ENCODE measurements at regions not wholly inside any gene's neighbourhood (a gene's known extent, or its start where the extent isn't known, plus 50 kb on each side); places are given as distances from the start of the nearest gene placed in this dataset.
"Not testable (repeated sequence)": the region's sequence is repeated elsewhere in the genome, so short reads cannot be mapped to it uniquely, and the experiment has no call there.

DNA sequence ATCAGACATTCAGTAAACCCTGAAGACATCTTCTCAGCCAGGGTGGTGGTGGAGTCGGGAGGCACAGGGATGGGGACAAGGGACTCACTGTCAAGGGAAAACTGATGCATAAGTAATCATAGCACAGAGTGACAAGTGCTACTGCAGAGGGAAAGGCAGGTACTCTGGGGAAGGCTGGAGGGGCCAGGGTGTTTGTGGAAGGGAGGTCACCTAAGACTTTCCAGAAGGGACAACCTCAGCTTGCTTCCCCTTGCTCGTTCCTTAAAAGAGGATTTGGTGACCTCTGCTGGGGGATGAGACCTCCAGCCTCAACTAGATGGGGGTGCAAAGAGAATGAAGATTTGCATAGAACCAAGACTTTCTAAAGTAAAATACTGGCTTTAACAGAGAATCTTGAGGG lies 99.5 kb downstream of the SLC4A3 start:
- no peak for DNase-seq (ENCODE audit: low read depth in 2 of 2)

GRCh38 chr2:219727771-219728429 lies 100.5 kb downstream of the SLC4A3 start:
- no peak for DNase-seq (ENCODE audit: low read depth in 2 of 2)

GRCh38 chr2:219728991-219729487 lies 101.6 kb downstream of the SLC4A3 start:
- no peak for DNase-seq (ENCODE audit: low read depth in 2 of 2)

DNA sequence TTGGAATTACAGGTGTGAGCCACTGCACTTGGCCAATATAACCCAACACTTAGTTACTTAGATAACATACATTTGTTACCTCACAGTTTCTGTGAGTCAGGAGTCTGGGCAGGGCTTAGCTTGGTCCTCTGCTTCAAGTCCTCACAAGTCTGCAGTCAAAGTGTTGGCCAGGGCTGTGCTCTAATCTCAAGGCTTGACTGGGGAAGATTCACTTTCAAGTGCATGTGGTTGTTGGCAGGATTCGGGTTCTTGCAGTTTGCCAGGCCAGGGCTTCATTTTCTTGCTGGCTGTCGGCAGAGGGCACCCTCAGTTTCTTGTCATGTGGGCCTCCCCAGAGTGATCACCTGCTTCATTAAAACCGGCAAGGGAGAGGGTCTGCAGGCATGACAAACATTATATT lies 103.7 kb downstream of the SLC4A3 start:
- no peak for DNase-seq (ENCODE audit: low read depth in 2 of 2)

DNA sequence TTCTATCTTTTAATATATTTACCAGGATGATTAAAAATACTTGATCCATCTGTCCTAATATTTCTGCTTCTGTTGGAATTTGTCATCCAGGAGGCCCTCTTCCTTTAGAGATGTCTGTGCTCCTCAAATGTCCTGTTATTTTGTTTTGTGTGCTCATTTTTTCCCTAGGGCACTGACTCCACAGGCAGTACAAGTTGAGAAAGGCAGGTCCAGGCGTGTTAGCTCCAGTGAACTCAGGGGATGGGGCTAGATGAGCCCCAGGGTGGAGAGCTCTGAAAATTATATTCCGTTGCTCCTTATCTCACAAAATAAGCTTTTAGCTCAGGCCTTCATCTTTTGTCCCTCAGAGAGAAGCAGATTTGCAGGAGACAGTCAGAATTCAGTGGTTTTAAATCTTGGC lies 105.7 kb downstream of the SLC4A3 start:
- DNase-seq (ENCODE audit: low read depth in 2 of 2), result no peak

DNA sequence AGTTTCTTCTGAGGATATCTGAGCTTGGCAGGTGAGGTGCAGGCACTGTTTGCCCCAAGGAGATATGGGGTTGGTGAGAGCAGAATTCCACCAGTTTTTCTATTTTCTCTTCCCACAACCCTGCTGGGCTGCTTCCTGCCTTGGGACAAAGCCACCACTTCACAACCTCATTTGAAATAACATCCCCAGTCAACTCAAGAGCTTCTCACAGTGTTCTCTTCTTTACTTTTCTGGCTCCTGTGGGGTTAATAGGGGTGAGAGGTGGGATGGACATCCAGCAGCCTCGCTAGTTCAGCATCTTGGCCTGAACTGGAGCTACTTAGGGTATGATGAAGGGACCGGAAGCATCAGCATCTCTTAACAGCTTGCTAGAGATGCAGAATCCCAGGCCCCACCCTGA lies 106.3 kb downstream of the SLC4A3 start:
- no peak for DNase-seq (ENCODE audit: low read depth in 2 of 2)

- no peak for DNase-seq (ENCODE audit: low read depth in 2 of 2)
Observed at GRCh38 chr2:219736209-219736608, 108.8 kb downstream of the SLC4A3 start.

DNA sequence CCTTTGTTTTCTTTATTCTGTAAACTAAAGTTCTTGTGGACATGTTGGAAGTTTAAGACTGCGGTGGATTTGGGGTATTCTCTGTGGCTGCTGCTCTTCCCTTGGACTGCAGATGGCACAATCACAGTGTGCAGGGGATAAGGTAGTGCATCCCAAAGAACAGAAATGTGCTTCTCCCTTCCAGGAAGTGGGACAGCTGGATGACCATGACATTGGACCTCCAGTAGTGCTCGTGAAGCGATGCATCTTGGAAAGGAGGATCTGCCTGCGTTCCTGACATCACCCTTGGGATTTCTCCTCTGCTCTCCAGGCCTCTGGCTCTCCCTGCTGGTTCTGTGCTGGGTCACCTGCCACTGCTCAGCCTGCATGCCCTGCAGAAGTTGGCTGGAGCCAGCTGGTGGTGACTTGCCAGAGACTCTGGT lies 109.9 kb downstream of the SLC4A3 start:
- no peak for DNase-seq (ENCODE audit: low read depth in 2 of 2)

DNA sequence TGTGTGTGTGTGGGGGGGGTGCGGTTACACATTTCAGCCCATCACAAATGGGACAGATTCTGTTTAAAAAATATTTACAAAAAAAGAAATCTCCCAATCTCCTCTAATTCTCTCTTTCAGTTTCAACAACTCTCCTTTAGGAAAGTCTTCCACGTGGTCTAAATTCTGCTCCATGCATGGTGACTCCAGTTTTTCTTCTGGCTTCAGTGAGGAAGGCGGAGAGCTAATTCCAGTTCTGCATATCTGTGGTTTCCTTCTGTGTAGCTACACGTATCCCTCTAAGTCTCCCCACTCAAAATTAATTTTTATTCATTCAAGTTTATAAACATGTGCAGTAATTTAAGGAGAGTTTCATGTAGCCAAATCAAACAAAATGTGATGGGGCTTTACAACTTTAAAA lies 111.6 kb downstream of the SLC4A3 start:
- DNase-seq (ENCODE audit: low read depth in 2 of 2), result no peak

DNA sequence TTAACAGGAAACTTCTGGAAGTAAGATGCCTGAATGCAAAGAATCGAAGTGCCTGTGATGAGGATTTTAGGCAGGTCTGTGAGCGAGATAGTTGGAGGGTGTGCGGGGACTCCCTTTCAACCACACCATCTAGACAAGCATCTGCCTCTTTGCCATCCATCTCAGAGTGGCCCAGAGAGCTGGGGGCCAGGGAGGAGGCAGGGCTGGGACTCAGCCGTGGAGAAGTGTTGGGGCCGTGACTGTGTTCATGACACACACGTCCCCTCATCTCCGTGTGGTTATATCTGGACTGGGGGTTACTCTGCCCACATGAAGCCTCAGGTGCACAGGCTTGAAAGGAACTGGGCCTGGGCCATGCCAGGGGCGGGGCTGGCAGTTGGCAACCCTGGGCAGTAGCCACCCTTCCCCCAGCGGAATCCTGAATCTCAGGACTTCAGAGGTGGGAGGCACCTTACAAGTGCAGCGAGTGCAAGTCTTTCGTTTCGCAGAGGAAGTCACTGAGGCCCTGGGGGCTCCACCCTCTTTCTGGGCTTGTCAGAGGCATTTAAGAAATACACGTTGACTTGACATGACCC lies 112.5 kb downstream of the SLC4A3 start:
- DNase-seq (ENCODE audit: low read depth in 2 of 2), result no peak

GRCh38 chr2:219743548-219743947 lies 116.1 kb downstream of the SLC4A3 start:
- DNase-seq (ENCODE audit: low read depth in 2 of 2), result no peak

- no peak for DNase-seq (ENCODE audit: low read depth in 2 of 2)
Observed at GRCh38 chr2:219744066-219744465, 116.6 kb downstream of the SLC4A3 start.

DNA sequence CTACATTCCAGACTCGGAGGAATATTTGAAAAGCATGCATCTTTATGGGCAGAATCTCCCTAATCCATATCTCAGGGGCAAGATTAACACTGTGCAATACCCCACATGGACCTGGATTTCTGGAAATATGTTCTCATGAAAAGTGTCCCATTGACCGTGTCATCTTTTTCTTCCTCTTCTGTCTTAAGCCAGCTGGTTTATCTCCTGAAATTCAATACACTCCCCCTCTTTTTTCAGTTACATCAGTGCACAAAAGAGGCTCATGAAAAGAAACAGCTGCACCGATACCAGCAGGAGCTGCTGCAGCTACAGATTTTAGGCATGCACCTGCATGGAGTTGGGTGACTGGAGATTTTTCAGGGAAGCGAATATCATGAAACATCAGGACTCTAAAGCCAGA lies 117.2 kb downstream of the SLC4A3 start:
- no peak for DNase-seq (ENCODE audit: low read depth in 2 of 2)

- no peak for DNase-seq (ENCODE audit: low read depth in 2 of 2)
Observed at GRCh38 chr2:219747637-219748036, 120.2 kb downstream of the SLC4A3 start.

DNA sequence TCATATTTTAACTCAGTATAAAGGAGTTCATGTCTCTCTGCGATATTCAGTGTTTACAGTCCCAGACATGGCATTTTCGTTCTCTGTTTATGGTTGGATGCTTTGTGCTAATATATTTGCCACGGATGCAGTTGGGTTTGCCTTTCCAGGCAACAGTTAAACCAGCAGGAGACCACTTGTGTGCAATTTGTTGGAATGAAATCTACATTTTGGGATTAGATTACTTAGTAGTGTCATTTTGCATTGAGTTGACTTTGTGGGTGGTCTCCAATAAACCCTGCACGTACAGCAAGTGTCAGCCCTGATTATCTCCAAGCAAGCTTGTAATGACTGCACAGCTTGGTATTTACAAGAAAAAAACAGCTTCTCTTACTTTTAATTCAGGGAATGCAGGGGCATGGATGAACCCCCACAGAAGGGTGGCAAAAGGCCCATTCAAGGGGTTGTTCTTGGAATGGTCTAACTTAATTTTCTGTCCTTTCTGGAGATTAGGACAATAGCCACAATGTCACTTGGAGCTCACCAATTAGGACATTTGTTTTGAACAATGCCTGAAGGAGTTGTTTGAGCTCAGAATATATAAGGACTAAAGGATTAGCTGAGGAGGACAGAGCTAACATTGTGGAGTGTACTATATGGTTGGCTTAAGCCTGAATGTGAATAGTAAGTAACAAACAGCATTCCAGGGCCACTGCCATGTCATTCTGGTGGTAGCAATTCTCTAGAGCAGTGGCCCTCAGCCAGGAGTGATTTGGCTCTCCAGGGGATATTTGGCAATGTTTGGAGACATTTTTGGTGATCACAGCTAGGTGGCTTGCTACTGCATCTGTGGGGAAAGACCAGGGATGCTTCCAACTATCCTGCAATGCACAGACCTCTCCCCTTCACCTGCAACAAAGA lies 121.5 kb downstream of the SLC4A3 start:
- DNase-seq (ENCODE audit: low read depth in 2 of 2), result no peak

DNA sequence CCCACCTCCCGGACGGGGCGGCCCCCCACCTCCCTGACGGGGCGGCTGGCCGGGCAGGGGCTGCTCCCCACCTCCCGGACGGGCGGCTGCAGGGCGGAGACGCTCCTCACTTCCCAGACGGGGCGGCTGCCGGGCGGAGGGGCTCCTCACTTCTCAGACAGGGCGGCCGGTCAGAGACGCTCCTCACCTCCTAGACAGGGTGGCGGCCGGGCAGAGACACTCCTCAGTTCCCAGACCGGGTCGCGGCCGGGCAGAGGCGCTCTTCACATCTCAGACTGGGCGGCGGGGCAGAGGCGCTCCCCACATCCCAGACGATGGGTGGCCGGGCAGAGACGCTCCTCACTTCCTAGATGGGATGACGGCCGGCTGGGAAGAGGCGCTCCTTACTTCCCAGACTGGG lies 123.7 kb downstream of the SLC4A3 start:
- DNase-seq (ENCODE audit: low read depth in 2 of 2), result not testable (repeated sequence)

DNA sequence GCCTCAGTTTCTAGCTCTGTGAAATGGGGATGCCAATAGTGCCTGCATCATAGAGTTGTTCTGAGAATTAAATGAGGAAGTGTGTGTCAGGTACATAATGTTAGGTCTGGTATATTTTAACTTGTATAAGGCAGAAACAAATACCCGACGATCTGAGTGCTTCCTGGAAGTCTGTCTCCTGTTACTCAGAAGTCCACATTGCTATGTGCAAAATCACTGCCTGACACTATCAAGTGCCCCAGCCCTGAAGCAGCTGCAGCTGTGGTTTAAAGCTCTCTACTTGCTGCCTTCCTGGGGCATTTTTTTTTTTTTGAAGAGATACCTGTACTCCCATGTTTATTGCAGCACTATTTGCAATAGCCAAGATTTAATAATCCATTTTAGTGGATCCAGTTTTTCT lies 125.3 kb downstream of the SLC4A3 start:
- no peak for DNase-seq (ENCODE audit: low read depth in 2 of 2)

- DNase-seq (ENCODE audit: low read depth in 2 of 2), result no peak
Observed at GRCh38 chr2:219758907-219759680, 131.7 kb downstream of the SLC4A3 start.

DNA sequence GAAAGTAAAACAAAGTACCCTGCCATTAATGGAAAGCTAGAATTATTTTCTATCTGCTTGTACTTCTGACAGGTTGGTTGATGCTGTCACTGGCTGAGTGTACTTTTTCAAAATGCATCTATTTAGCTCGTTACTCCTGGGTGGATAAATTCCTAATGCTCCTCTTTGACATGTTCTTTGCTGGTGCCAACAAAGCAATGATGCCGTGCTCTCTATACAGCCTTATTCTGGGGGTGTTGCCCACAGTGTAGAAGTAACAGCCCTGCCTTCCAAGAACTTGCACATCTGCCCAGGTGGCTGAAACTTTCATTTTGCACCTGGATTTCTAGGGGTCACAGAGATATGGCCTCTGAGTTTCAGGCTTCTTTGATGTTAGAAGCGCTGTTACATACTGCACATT lies 132.4 kb downstream of the SLC4A3 start:
- DNase-seq (ENCODE audit: low read depth in 2 of 2), result no peak

GRCh38 chr2:219765231-219765911 lies 137.9 kb downstream of the SLC4A3 start:
- no peak for DNase-seq (ENCODE audit: low read depth in 2 of 2)

DNA sequence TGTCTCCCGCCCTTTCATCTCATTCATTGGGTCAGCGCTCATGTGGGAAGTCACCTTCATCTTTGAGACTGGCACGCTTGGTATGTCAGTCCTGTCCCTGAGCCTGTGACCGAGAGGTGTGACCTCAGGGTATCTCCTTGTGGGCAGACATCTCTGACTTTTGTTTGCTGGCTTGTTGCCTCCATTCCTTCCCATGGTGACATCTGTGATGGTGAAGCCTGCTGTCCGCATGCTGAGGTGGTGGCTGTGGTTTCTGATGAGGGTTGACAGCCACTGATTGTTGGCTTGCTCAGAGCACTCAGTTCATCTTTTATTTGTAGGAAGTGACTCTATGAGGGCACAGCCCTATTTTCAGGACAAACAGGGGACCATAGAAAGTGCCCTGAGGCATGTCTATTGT lies 139.2 kb downstream of the SLC4A3 start:
- no peak for DNase-seq (ENCODE audit: low read depth in 2 of 2)

Measured in activated CD4-positive, alpha-beta T cell treated with anti-CD3 and anti-CD28 coated beads for 24 hours (primary cell).